ENCODE measurements at regions not wholly inside any gene's neighbourhood (a gene's known extent, or its start where the extent isn't known, plus 50 kb on each side); places are given as distances from the start of the nearest gene placed in this dataset.

DNA sequence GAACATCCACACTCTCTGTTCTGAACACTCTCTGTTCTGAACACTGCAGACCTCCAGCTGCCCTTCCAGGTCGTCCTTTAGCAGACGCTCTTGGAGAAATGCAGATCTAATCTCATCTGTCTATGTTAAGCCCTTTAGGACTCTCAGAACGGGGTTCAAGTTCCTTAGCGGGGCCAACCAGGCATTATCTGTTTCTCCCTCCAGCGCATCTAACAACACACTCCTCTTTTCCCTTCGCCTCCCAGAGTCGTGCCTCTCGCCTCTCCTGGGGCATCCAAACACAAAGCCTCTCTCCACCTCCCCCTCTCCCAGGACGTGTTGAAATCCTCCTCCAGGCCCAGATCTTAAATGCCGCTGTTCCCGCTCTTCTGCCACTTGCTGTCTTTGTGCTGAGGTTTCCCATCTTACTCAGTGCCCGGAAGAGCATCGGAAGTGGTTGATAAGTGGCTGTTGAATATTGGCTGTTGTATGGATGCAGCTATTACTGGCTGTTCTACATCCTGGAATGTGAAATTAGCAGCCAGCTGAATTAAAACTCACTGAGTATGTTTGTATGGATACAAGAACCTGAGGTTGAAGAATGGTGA, 108.4 kb upstream of the GGTLC1 start:
- WGBS, 3 donors = 65 to 75% (median 74%) methylated on average over 13 of the region's 13 CpGs
- no peak for FAIRE-seq

DNA sequence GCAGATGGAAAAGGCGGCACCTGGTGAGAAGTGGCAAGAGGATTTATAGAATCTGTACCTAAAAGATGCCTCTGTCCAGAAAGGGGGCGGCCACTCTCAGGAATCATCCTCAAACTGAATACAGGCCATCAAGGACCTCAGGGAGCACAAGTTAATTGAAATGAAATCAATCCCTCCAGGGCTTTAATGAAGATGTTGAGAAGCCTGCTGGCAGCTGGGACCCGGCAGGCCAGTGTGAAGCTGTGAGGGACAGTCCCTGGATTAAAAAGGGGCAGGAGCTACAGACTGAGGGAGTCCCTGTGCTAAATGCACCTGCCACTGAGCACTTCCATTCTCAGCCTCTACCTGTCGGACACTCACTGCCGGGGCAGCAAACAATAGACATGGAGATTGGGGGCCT, 107.7 kb upstream of the GGTLC1 start:
- no peak overlapping the region for H3K27ac ChIP-seq (ENCODE audit: low read depth in 1 of 3, low read length in 2 of 3)
- no peak overlapping the region for H3K4me3 ChIP-seq (ENCODE audit: low read depth in 1 of 3, low read length in 3 of 3)
- FAIRE-seq = no peak
- no peaks in the 10 kb centered on the region for H3K4me1 ChIP-seq (ENCODE audit: control insufficient read depth in 3 of 3, insufficient read depth in 2 of 3, low read depth in 1 of 3, low read length in 2 of 3)
- H3K9me3 ChIP-seq (ENCODE audit: control insufficient read depth in 2 of 2, insufficient read depth in 1 of 2, low read depth in 1 of 2, low read length in 1 of 2) = no peaks in the 10 kb centered on the region
- no peaks in the 10 kb centered on the region for H3K36me3 ChIP-seq (ENCODE audit: control insufficient read depth in 3 of 3, insufficient read depth in 2 of 3, low read depth in 1 of 3, low read length in 3 of 3)
- peaks cover 0 to under 1% (median 0%) of the 10 kb centered on the region in 3 donors for H3K27me3 ChIP-seq (ENCODE audit: control insufficient read depth in 3 of 3, insufficient read depth in 3 of 3, low read length in 3 of 3)
- WGBS, 3 donors = 67 to 86% (median 69%) methylated on average over 5 of the region's 5 CpGs
- no peak for DNase-seq

More for the DNA sequence above, 108.4 kb upstream of the GGTLC1 start:
- Histone ChIP-seq H3K9me3 (ENCODE audit: control insufficient read depth in 2 of 2, insufficient read depth in 1 of 2, low read depth in 1 of 2, low read length in 1 of 2) (no peaks in the 10 kb centered on the region), H3K4me3 (ENCODE audit: low read depth in 1 of 3, low read length in 3 of 3) (no peak overlapping the region), H3K36me3 (ENCODE audit: control insufficient read depth in 3 of 3, insufficient read depth in 2 of 3, low read depth in 1 of 3, low read length in 3 of 3) (no peaks in the 10 kb centered on the region), H3K27me3 (ENCODE audit: control insufficient read depth in 3 of 3, insufficient read depth in 3 of 3, low read length in 3 of 3) (no peaks in the 10 kb centered on the region), H3K27ac (ENCODE audit: low read depth in 1 of 3, low read length in 2 of 3) (no peak overlapping the region), H3K4me1 (ENCODE audit: control insufficient read depth in 3 of 3, insufficient read depth in 2 of 3, low read depth in 1 of 3, low read length in 2 of 3) (no peaks in the 10 kb centered on the region)
- DNase-seq = no peak

DNA sequence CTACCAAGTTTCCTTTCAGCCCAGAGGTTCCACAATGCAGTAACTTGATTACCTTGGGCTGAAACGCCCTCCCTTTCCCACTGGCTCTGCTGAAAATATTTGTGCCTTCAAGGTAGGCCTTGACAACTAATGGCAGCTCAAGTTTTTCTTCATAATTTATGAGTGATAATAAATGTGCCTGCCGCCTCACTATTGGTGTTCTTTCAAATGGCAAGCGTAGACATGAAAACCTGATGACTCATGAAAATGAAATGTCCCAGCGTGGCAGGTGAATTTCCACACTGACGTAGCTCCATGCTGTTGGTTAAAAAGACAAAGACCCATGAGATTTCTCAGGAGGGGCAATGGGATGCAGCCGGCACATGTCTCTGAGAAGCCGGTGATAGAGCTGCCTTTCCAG, 107.2 kb upstream of the GGTLC1 start:
- Histone ChIP-seq H3K9me3 (ENCODE audit: control insufficient read depth in 2 of 2, insufficient read depth in 1 of 2, low read depth in 1 of 2, low read length in 1 of 2) (no peaks in the 10 kb centered on the region), H3K4me1 (ENCODE audit: control insufficient read depth in 3 of 3, insufficient read depth in 2 of 3, low read depth in 1 of 3, low read length in 2 of 3) (no peaks in the 10 kb centered on the region), H3K27me3 (ENCODE audit: control insufficient read depth in 3 of 3, insufficient read depth in 3 of 3, low read length in 3 of 3) (peaks cover 0 to 3% (median 0%) of the 10 kb centered on the region in 3 donors), H3K4me3 (ENCODE audit: low read depth in 1 of 3, low read length in 3 of 3) (no peak overlapping the region), H3K27ac (ENCODE audit: low read depth in 1 of 3, low read length in 2 of 3) (no peak overlapping the region), H3K36me3 (ENCODE audit: control insufficient read depth in 3 of 3, insufficient read depth in 2 of 3, low read depth in 1 of 3, low read length in 3 of 3) (no peaks in the 10 kb centered on the region)
- DNase-seq (peak in 1 of 2 donors; percentile 29), FAIRE-seq (no peak)
- 27 to 77% (median 52%) methylated on average over 7 of the region's 7 CpGs for WGBS, 3 donors

DNA sequence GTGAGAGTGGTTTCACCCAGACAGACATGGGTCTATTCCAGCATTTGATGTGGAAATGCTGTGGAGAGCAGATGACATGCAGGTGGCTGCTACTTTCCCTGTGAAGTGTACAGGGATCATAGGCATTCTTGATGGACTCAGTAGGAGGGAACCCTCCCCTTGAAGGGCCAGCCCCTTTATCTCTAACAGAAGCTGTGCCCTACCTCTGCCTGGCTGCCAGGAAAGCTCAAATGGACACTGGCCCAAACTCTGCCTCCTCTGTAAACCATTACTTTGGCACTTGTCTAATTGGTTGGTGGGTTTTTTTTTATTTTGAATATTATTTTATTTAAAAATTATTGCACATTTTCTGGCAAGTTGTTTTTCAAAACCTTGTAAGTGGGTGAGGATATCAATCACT, 106.7 kb upstream of the GGTLC1 start:
- no peak for FAIRE-seq
- H3K4me3 ChIP-seq (ENCODE audit: low read depth in 1 of 3, low read length in 3 of 3) = no peak overlapping the region

DNA sequence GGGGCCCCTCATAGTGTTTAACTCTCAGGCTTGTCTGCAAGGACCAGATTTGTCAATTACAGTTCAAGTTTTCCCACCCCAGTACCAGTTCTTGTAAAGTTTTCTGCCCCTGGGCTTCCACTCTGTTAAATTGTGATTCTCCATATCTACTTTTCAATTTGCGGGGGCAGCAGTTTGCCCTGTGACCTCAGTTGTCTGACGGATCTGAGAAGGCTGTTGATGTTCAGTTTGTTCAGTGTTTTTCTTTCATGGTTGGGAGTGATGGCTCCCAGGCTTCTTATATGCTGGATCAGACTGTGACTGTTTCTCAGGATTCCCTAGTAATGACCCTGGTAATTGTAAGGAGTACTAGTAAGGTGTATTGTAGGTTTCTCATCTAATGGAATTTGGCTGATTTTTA, 101.0 kb upstream of the GGTLC1 start:
- DNase-seq (no peak), FAIRE-seq (no peak)
- 52 to 63% (median 60%) methylated on average over 2 of the region's 2 CpGs for WGBS, 3 donors
- H3K27ac ChIP-seq (ENCODE audit: low read depth in 1 of 3, low read length in 2 of 3) = no peak overlapping the region
- no peaks in the 10 kb centered on the region for H3K4me1 ChIP-seq (ENCODE audit: control insufficient read depth in 3 of 3, insufficient read depth in 2 of 3, low read depth in 1 of 3, low read length in 2 of 3)
- H3K9me3 ChIP-seq (ENCODE audit: control insufficient read depth in 2 of 2, insufficient read depth in 1 of 2, low read depth in 1 of 2, low read length in 1 of 2) = no peaks in the 10 kb centered on the region
- H3K4me3 ChIP-seq (ENCODE audit: low read depth in 1 of 3, low read length in 3 of 3) = no peak overlapping the region
- H3K36me3 ChIP-seq (ENCODE audit: control insufficient read depth in 3 of 3, insufficient read depth in 2 of 3, low read depth in 1 of 3, low read length in 3 of 3) = no peaks in the 10 kb centered on the region
- peaks cover 0 to 3% (median 0%) of the 10 kb centered on the region in 3 donors for H3K27me3 ChIP-seq (ENCODE audit: control insufficient read depth in 3 of 3, insufficient read depth in 3 of 3, low read length in 3 of 3)

More for the DNA sequence above, 106.7 kb upstream of the GGTLC1 start:
- H3K27ac ChIP-seq (ENCODE audit: low read depth in 1 of 3, low read length in 2 of 3) = no peak overlapping the region
- H3K4me1 ChIP-seq (ENCODE audit: control insufficient read depth in 3 of 3, insufficient read depth in 2 of 3, low read depth in 1 of 3, low read length in 2 of 3) = no peaks in the 10 kb centered on the region
- H3K9me3 ChIP-seq (ENCODE audit: control insufficient read depth in 2 of 2, insufficient read depth in 1 of 2, low read depth in 1 of 2, low read length in 1 of 2) = no peaks in the 10 kb centered on the region
- H3K27me3 ChIP-seq (ENCODE audit: control insufficient read depth in 3 of 3, insufficient read depth in 3 of 3, low read length in 3 of 3) = peaks cover 0 to 3% (median 0%) of the 10 kb centered on the region in 3 donors
- no peaks in the 10 kb centered on the region for H3K36me3 ChIP-seq (ENCODE audit: control insufficient read depth in 3 of 3, insufficient read depth in 2 of 3, low read depth in 1 of 3, low read length in 3 of 3)
- DNase-seq = no peak

DNA sequence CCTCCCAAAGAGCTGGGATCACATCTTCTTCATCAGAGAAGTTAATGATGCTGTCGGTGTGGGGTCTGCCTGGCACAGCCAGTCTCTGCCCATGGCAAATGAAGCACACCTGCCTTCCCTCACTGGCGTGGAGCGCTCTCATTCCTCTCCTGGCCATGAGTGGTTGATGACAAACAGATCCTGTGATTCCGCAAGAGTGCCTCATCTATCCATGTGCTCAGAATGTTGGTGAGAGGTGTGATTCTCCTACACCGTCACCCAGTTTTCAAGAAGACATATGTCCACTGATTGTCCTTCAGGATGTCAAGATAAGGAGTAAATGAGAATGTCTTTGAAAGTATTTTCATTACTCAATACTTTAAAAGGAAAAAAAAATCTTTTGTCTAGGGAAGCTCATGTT, 97.5 kb upstream of the GGTLC1 start:
- Histone ChIP-seq H3K27me3 (ENCODE audit: control insufficient read depth in 3 of 3, insufficient read depth in 3 of 3, low read length in 3 of 3) (peaks cover 0 to under 1% (median 0%) of the 10 kb centered on the region in 3 donors), H3K9me3 (ENCODE audit: control insufficient read depth in 2 of 2, insufficient read depth in 1 of 2, low read depth in 1 of 2, low read length in 1 of 2) (no peaks in the 10 kb centered on the region), H3K4me3 (ENCODE audit: low read depth in 1 of 3, low read length in 3 of 3) (no peak overlapping the region), H3K27ac (ENCODE audit: low read depth in 1 of 3, low read length in 2 of 3) (no peak overlapping the region), H3K4me1 (ENCODE audit: control insufficient read depth in 3 of 3, insufficient read depth in 2 of 3, low read depth in 1 of 3, low read length in 2 of 3) (no peaks in the 10 kb centered on the region), H3K36me3 (ENCODE audit: control insufficient read depth in 3 of 3, insufficient read depth in 2 of 3, low read depth in 1 of 3, low read length in 3 of 3) (no peaks in the 10 kb centered on the region)
- WGBS, 3 donors = 76 to 81% (median 81%) methylated on average over 5 of the region's 5 CpGs
- no peak for DNase-seq
- FAIRE-seq = no peak

DNA sequence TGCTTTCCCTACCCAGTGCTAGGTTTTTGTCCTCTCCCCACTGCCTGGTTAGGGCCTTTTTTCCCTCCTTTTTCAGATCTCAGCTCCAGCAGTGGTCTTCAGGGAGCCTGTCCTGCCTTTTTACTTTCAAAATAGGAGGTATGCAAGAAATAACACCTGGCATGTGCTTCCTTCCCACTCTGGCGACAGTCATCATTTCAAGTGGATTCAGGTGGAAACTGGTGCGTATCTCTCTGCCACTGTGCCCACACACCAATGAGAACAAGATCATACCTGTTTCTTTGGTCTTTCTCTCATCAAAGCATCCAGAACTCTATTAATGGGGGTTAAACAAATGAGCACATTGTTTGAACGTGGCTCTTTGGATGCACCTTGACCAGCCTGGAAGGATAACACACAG, 95.7 kb upstream of the GGTLC1 start:
- H3K36me3 ChIP-seq (ENCODE audit: control insufficient read depth in 3 of 3, insufficient read depth in 2 of 3, low read depth in 1 of 3, low read length in 3 of 3) = no peaks in the 10 kb centered on the region
- FAIRE-seq (no peak), DNase-seq (no peak)
- no peak overlapping the region for H3K4me3 ChIP-seq (ENCODE audit: low read depth in 1 of 3, low read length in 3 of 3)
- H3K9me3 ChIP-seq (ENCODE audit: control insufficient read depth in 2 of 2, insufficient read depth in 1 of 2, low read depth in 1 of 2, low read length in 1 of 2) = no peaks in the 10 kb centered on the region
- H3K4me1 ChIP-seq (ENCODE audit: control insufficient read depth in 3 of 3, insufficient read depth in 2 of 3, low read depth in 1 of 3, low read length in 2 of 3) = no peaks in the 10 kb centered on the region
- no peaks in the 10 kb centered on the region for H3K27me3 ChIP-seq (ENCODE audit: control insufficient read depth in 3 of 3, insufficient read depth in 3 of 3, low read length in 3 of 3)
- 56 to 75% (median 63%) methylated on average over 3 of the region's 3 CpGs for WGBS, 3 donors
- H3K27ac ChIP-seq (ENCODE audit: low read depth in 1 of 3, low read length in 2 of 3) = no peak overlapping the region

DNA sequence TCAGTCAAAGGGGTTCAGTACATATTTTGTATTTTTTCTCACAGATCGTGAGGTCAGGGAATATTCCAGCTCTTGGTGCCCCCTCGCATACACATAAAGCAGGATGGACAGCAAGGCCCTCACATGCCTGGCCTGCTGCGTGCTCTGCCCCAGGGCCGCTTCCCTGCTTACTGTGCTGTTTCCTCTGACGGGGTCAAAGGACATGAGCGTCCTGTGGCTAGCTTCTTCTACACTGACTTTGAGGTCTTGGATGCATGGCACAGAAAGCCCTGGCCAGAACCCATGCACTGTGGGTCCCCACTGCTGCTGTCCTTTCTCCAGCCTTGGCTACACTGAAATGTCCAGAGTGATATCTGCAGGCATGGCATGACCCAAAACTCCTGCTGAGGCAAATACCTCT, 92.5 kb upstream of the GGTLC1 start:
- Histone ChIP-seq H3K4me3 (ENCODE audit: low read depth in 1 of 3, low read length in 3 of 3) (no peak overlapping the region), H3K9me3 (ENCODE audit: control insufficient read depth in 2 of 2, insufficient read depth in 1 of 2, low read depth in 1 of 2, low read length in 1 of 2) (no peaks in the 10 kb centered on the region), H3K27me3 (ENCODE audit: control insufficient read depth in 3 of 3, insufficient read depth in 3 of 3, low read length in 3 of 3) (no peaks in the 10 kb centered on the region), H3K27ac (ENCODE audit: low read depth in 1 of 3, low read length in 2 of 3) (no peak overlapping the region), H3K36me3 (ENCODE audit: control insufficient read depth in 3 of 3, insufficient read depth in 2 of 3, low read depth in 1 of 3, low read length in 3 of 3) (no peaks in the 10 kb centered on the region), H3K4me1 (ENCODE audit: control insufficient read depth in 3 of 3, insufficient read depth in 2 of 3, low read depth in 1 of 3, low read length in 2 of 3) (no peaks in the 10 kb centered on the region)
- FAIRE-seq (no peak), DNase-seq (no peak)
- WGBS, 3 donors = 80 to 89% (median 87%) methylated on average over 6 of the region's 6 CpGs
